ENCODE measurements at regions not wholly inside any gene's neighbourhood (a gene's known extent, or its start where the extent isn't known, plus 50 kb on each side); places are given as distances from the start of the nearest gene placed in this dataset.

DNA sequence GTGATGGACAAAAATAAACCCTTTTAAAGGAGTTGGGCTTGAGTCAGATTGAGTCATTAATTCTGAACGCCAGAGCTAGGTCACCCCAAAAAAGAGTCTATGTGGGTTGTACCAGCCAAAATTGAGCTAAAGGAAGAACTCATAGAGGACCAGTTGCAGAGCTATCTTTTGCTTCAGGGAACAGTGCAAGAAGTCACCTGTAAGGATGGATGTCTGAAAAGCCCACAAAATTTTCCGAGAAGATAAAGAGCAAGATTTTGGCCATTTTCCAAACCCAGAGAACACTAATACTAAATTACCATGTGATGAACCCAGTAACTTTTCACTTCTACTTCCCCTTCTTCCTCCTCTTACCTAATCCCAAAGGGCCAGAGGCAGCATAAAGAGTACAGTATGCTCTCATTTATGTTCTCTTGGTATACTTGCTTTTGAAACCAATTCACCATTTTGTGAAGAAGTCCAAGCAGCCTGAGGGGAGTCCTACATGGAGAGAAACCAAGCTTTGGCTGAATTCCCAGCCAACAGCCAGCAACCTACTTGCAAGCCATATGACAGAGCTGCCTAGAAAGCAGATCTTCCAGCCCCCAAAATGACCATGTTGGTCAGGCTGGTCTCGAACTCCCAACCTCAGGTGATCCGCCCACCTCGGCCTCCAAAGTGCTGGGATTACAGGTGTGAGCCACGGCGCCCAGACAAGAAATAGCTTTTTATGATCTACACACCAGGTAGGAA, 551.7 kb downstream of the SATB2 start:
- Histone ChIP-seq H3K36me3 (ENCODE audit: control insufficient read depth in 5 of 5, insufficient read depth in 5 of 5, low read length in 5 of 5) (no peaks in the 10 kb centered on the region), H3K9ac (ENCODE audit: low read length in 5 of 5) (no peak overlapping the region), H3K4me3 (ENCODE audit: low read depth in 1 of 5, low read length in 5 of 5) (no peak overlapping the region), H3K27ac (ENCODE audit: low read depth, low read length) (no peak overlapping the region), H3K27me3 (ENCODE audit: control insufficient read depth in 5 of 5, insufficient read depth in 4 of 5, low read length in 5 of 5) (no peaks in the 10 kb centered on the region), H3K9me3 (ENCODE audit: control insufficient read depth in 5 of 5, low read length in 5 of 5) (no peaks in the 10 kb centered on the region), H3K4me1 (ENCODE audit: control insufficient read depth in 5 of 5, insufficient read depth in 5 of 5, low read length in 5 of 5) (no peaks in the 10 kb centered on the region)

DNA sequence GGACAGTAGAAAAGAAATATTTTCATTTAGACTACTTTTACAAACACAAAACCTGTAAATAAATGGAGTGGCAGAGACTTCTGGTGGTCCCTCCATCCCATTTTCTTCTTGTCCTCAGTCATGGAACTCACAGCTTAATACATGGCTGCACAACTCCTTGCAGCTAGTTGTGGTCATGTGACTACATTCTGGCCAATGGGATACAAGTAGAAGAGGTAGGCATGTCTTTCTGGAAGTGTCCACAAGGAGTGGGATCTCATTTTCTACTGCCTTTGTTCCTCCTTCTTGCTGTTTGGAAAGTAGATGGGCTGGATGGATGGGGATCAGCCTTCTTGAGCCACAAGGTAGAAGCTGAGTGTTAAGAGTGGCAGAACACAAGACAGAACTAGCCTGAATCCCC, 555.8 kb downstream of the SATB2 start:
- H3K27ac ChIP-seq (ENCODE audit: low read depth, low read length), result no peak overlapping the region
- no peaks in the 10 kb centered on the region for H3K36me3 ChIP-seq (ENCODE audit: control insufficient read depth in 5 of 5, insufficient read depth in 5 of 5, low read length in 5 of 5)
- H3K4me3 ChIP-seq (ENCODE audit: low read depth in 1 of 5, low read length in 5 of 5), result no peak overlapping the region
- no peaks in the 10 kb centered on the region for H3K27me3 ChIP-seq (ENCODE audit: control insufficient read depth in 5 of 5, insufficient read depth in 4 of 5, low read length in 5 of 5)
- H3K9me3 ChIP-seq (ENCODE audit: control insufficient read depth in 5 of 5, low read length in 5 of 5), result no peaks in the 10 kb centered on the region
- no peaks in the 10 kb centered on the region for H3K4me1 ChIP-seq (ENCODE audit: control insufficient read depth in 5 of 5, insufficient read depth in 5 of 5, low read length in 5 of 5)
- H3K9ac ChIP-seq (ENCODE audit: low read length in 5 of 5), result no peak overlapping the region

GRCh38 chr2:198900141-198900540, 557.6 kb downstream of the SATB2 start:
- H3K27me3 ChIP-seq (ENCODE audit: control insufficient read depth in 5 of 5, insufficient read depth in 4 of 5, low read length in 5 of 5), result no peaks in the 10 kb centered on the region
- H3K27ac ChIP-seq (ENCODE audit: low read depth, low read length), result no peak overlapping the region
- no peaks in the 10 kb centered on the region for H3K4me1 ChIP-seq (ENCODE audit: control insufficient read depth in 5 of 5, insufficient read depth in 5 of 5, low read length in 5 of 5)
- H3K9me3 ChIP-seq (ENCODE audit: control insufficient read depth in 5 of 5, low read length in 5 of 5), result no peaks in the 10 kb centered on the region
- no peak overlapping the region for H3K4me3 ChIP-seq (ENCODE audit: low read depth in 1 of 5, low read length in 5 of 5)
- H3K9ac ChIP-seq (ENCODE audit: low read length in 5 of 5), result no peak overlapping the region
- H3K36me3 ChIP-seq (ENCODE audit: control insufficient read depth in 5 of 5, insufficient read depth in 5 of 5, low read length in 5 of 5), result no peaks in the 10 kb centered on the region

GRCh38 chr2:198890490-198890889, 567.2 kb downstream of the SATB2 start:
- Histone ChIP-seq H3K4me1 (ENCODE audit: control insufficient read depth in 5 of 5, insufficient read depth in 5 of 5, low read length in 5 of 5) (no peaks in the 10 kb centered on the region), H3K9me3 (ENCODE audit: control insufficient read depth in 5 of 5, low read length in 5 of 5) (no peaks in the 10 kb centered on the region), H3K27me3 (ENCODE audit: control insufficient read depth in 5 of 5, insufficient read depth in 4 of 5, low read length in 5 of 5) (no peaks in the 10 kb centered on the region), H3K9ac (ENCODE audit: low read length in 5 of 5) (no peak overlapping the region), H3K27ac (ENCODE audit: low read depth, low read length) (no peak overlapping the region), H3K36me3 (ENCODE audit: control insufficient read depth in 5 of 5, insufficient read depth in 5 of 5, low read length in 5 of 5) (no peaks in the 10 kb centered on the region), H3K4me3 (ENCODE audit: low read depth in 1 of 5, low read length in 5 of 5) (no peak overlapping the region)

GRCh38 chr2:198883604-198884003, 574.1 kb downstream of the SATB2 start:
- no peaks in the 10 kb centered on the region for H3K27me3 ChIP-seq (ENCODE audit: control insufficient read depth in 5 of 5, insufficient read depth in 4 of 5, low read length in 5 of 5)
- H3K27ac ChIP-seq (ENCODE audit: low read depth, low read length), result no peak overlapping the region
- H3K9me3 ChIP-seq (ENCODE audit: control insufficient read depth in 5 of 5, low read length in 5 of 5), result no peaks in the 10 kb centered on the region
- H3K36me3 ChIP-seq (ENCODE audit: control insufficient read depth in 5 of 5, insufficient read depth in 5 of 5, low read length in 5 of 5), result no peaks in the 10 kb centered on the region
- no peak overlapping the region for H3K9ac ChIP-seq (ENCODE audit: low read length in 5 of 5)
- H3K4me3 ChIP-seq (ENCODE audit: low read depth in 1 of 5, low read length in 5 of 5), result no peak overlapping the region
- H3K4me1 ChIP-seq (ENCODE audit: control insufficient read depth in 5 of 5, insufficient read depth in 5 of 5, low read length in 5 of 5), result no peaks in the 10 kb centered on the region

- H3K4me3 ChIP-seq (ENCODE audit: low read depth in 1 of 5, low read length in 5 of 5), result no peak overlapping the region
- H3K27ac ChIP-seq (ENCODE audit: low read depth, low read length), result no peak overlapping the region
- no peaks in the 10 kb centered on the region for H3K27me3 ChIP-seq (ENCODE audit: control insufficient read depth in 5 of 5, insufficient read depth in 4 of 5, low read length in 5 of 5)
- no peaks in the 10 kb centered on the region for H3K4me1 ChIP-seq (ENCODE audit: control insufficient read depth in 5 of 5, insufficient read depth in 5 of 5, low read length in 5 of 5)
- no peaks in the 10 kb centered on the region for H3K9me3 ChIP-seq (ENCODE audit: control insufficient read depth in 5 of 5, low read length in 5 of 5)
- no peak overlapping the region for H3K9ac ChIP-seq (ENCODE audit: low read length in 5 of 5)
- H3K36me3 ChIP-seq (ENCODE audit: control insufficient read depth in 5 of 5, insufficient read depth in 5 of 5, low read length in 5 of 5), result no peaks in the 10 kb centered on the region
These were observed 576.8 kb downstream of the SATB2 start for GRCh38 chr2:198880986-198881385.

DNA sequence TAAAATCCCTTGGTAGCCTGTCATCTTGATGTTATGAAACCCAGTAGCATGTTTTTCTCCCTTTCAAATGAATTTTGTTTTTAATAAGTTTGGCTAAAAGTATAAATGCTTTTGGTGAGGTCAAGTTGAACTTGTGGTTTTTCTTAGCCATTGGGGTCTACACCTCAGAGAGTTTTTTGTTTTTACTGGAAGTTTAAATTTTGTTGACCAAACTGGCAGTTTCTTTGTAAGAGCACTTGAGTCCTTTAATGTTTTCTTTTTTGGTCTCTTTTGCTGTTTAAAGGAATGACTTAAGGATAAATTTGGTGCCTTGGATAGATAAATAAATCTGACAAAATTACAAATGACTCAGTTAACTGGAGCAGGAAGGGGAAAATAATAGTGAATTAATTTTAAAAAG, 577.3 kb downstream of the SATB2 start:
- H3K36me3 ChIP-seq (ENCODE audit: control insufficient read depth in 5 of 5, insufficient read depth in 5 of 5, low read length in 5 of 5), result no peaks in the 10 kb centered on the region

GRCh38 chr2:198874472-198874858, 583.3 kb downstream of the SATB2 start:
- Histone ChIP-seq H3K4me1 (ENCODE audit: control insufficient read depth in 5 of 5, insufficient read depth in 5 of 5, low read length in 5 of 5) (no peaks in the 10 kb centered on the region), H3K27me3 (ENCODE audit: control insufficient read depth in 5 of 5, insufficient read depth in 4 of 5, low read length in 5 of 5) (no peaks in the 10 kb centered on the region), H3K4me3 (ENCODE audit: low read depth in 1 of 5, low read length in 5 of 5) (no peak overlapping the region), H3K27ac (ENCODE audit: low read depth, low read length) (no peak overlapping the region), H3K36me3 (ENCODE audit: control insufficient read depth in 5 of 5, insufficient read depth in 5 of 5, low read length in 5 of 5) (no peaks in the 10 kb centered on the region), H3K9me3 (ENCODE audit: control insufficient read depth in 5 of 5, low read length in 5 of 5) (no peaks in the 10 kb centered on the region), H3K9ac (ENCODE audit: low read length in 5 of 5) (no peak overlapping the region)

More for the DNA sequence above, 577.3 kb downstream of the SATB2 start:
- H3K4me3 ChIP-seq (ENCODE audit: low read depth in 1 of 5, low read length in 5 of 5), result no peak overlapping the region
- no peaks in the 10 kb centered on the region for H3K4me1 ChIP-seq (ENCODE audit: control insufficient read depth in 5 of 5, insufficient read depth in 5 of 5, low read length in 5 of 5)
- H3K9me3 ChIP-seq (ENCODE audit: control insufficient read depth in 5 of 5, low read length in 5 of 5), result no peaks in the 10 kb centered on the region
- no peak overlapping the region for H3K27ac ChIP-seq (ENCODE audit: low read depth, low read length)
- H3K9ac ChIP-seq (ENCODE audit: low read length in 5 of 5), result no peak overlapping the region
- H3K27me3 ChIP-seq (ENCODE audit: control insufficient read depth in 5 of 5, insufficient read depth in 4 of 5, low read length in 5 of 5), result no peaks in the 10 kb centered on the region

DNA sequence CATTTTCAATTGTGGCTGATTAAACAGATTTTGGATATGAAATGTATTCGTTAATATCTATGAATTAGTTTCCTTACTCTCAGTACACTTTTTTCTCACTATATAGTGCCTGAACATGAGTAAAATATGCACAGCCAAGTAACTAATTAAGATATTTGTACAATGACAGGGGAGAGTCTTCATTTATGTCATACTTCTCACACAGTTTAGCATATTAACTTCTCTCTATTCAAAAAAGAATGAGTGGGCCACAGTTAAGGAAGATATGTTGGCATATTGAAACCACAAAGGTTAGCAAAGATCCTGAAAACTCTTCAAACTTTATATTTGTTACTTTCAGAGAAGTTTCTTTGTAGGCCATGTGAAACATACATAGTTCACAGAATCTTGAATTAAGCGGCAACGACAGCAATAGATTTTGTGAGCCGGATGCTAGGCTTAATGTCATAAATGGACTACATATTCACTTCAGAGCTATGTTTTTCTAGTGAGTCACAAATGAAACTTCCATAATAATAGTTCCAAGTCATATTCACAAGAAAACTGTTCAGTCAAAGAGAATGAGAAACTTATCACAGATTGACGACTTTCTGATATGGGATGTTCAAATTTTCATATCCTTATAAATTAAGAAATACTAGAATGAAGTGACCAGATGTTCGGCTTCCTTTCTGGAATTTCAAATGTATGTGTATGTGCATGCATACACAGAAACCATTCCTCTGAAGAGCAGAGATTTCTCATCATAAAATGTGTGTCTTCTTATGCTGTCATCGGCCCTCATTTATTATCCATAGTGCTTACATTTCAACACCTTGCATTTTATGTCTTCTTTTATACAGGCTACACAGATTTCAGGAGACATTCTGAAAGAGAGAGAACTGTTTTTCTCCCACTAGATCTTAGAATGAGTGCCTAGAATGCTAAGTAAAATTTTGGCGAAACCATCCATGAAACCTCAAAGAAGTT, 584.0 kb downstream of the SATB2 start:
- no peaks in the 10 kb centered on the region for H3K9me3 ChIP-seq (ENCODE audit: control insufficient read depth in 5 of 5, low read length in 5 of 5)
- H3K4me3 ChIP-seq (ENCODE audit: low read depth in 1 of 5, low read length in 5 of 5), result no peak overlapping the region
- H3K27ac ChIP-seq (ENCODE audit: low read depth, low read length), result no peak overlapping the region
- H3K27me3 ChIP-seq (ENCODE audit: control insufficient read depth in 5 of 5, insufficient read depth in 4 of 5, low read length in 5 of 5), result no peaks in the 10 kb centered on the region
- H3K4me1 ChIP-seq (ENCODE audit: control insufficient read depth in 5 of 5, insufficient read depth in 5 of 5, low read length in 5 of 5), result no peaks in the 10 kb centered on the region
- no peak overlapping the region for H3K9ac ChIP-seq (ENCODE audit: low read length in 5 of 5)
- no peaks in the 10 kb centered on the region for H3K36me3 ChIP-seq (ENCODE audit: control insufficient read depth in 5 of 5, insufficient read depth in 5 of 5, low read length in 5 of 5)

DNA sequence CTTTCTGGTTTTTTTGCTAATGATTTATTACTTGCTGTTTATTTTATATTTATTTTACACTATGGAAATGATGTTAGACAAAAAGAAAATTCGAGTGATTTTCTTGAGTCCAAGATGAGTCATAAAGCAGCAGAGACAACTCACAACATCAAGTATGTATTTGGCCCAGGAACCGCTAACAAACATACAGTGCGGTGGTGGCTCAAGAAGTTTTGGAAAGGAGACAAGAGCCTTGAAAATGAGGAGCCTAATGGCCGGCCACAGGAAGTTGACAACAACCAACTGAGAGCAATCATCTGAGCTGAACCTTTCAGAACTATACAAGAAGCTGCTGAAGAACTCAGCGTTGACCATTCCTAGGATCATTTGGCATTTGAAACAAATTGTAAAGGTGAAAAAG, 594.1 kb downstream of the SATB2 start:
- H3K4me1 ChIP-seq (ENCODE audit: control insufficient read depth in 5 of 5, insufficient read depth in 5 of 5, low read length in 5 of 5), result no peaks in the 10 kb centered on the region
- H3K27me3 ChIP-seq (ENCODE audit: control insufficient read depth in 5 of 5, insufficient read depth in 4 of 5, low read length in 5 of 5), result no peaks in the 10 kb centered on the region
- no peak overlapping the region for H3K9ac ChIP-seq (ENCODE audit: low read length in 5 of 5)
- no peak overlapping the region for H3K27ac ChIP-seq (ENCODE audit: low read depth, low read length)
- no peaks in the 10 kb centered on the region for H3K36me3 ChIP-seq (ENCODE audit: control insufficient read depth in 5 of 5, insufficient read depth in 5 of 5, low read length in 5 of 5)
- H3K4me3 ChIP-seq (ENCODE audit: low read depth in 1 of 5, low read length in 5 of 5), result no peak overlapping the region
- H3K9me3 ChIP-seq (ENCODE audit: control insufficient read depth in 5 of 5, low read length in 5 of 5), result peaks cover 0 to 11% (median 7%) of the 10 kb centered on the region in 5 donors
